Liver (tissue), 8 donors: ENCODE measurements at regions not wholly inside any gene's neighbourhood (a gene's known extent, or its start where the extent isn't known, plus 50 kb on each side); places are given as distances from the start of the nearest gene placed in this dataset.

Source experiments
- DNase-seq: peaks from one replicate; pipeline ENCODE4 v3.0.0-alpha.2; 2017; ENCODE audit warnings: low spot score
- H3K27ac ChIP-seq, 2 donors: one replicate each; pipeline ENCODE4 v1.7.0; 2013; ENCODE audit warnings: inconsistent platforms in 2 of 2, low read length in 2 of 2, control low read depth in 1 of 2, low read depth in 1 of 2, mild to moderate bottlenecking in 1 of 2
- H3K27me3 ChIP-seq, 4 donors: one replicate each; pipeline versions ENCODE4 v1.6.1 to v1.7.0; 2013; ENCODE audit warnings: low read length in 3 of 4, inconsistent platforms in 1 of 4, mild to moderate bottlenecking in 1 of 4, moderate library complexity in 1 of 4; ENCODE audit not compliant: control insufficient read depth in 4 of 4, insufficient read depth in 4 of 4
- H3K36me3 ChIP-seq, 4 donors: one replicate each; pipeline versions ENCODE4 v1.6.1 to v1.7.0; 2013; ENCODE audit warnings: low read length in 3 of 4, mild to moderate bottlenecking in 3 of 4, low read depth in 1 of 4, moderate library complexity in 1 of 4; ENCODE audit not compliant: control insufficient read depth in 4 of 4, insufficient read depth in 3 of 4
- H3K4me1 ChIP-seq, 4 donors: one replicate each; pipeline versions ENCODE4 v1.6.1 to v1.7.0; 2013; ENCODE audit warnings: low read length in 3 of 4, mild to moderate bottlenecking in 3 of 4, moderate library complexity in 1 of 4; ENCODE audit not compliant: control insufficient read depth in 4 of 4, insufficient read depth in 4 of 4
- H3K4me3 ChIP-seq, 3 donors: one replicate each; pipeline versions ENCODE4 v1.6.1 to v1.7.0; 2013; ENCODE audit warnings: low read length in 3 of 3, control low read depth in 1 of 3, low read depth in 1 of 3, mild to moderate bottlenecking in 1 of 3
- H3K9ac ChIP-seq, 2 donors: one replicate each; pipeline ENCODE4 v1.7.0; 2013; ENCODE audit warnings: low read length in 2 of 2, mild to moderate bottlenecking in 2 of 2, moderate library complexity in 2 of 2, control low read depth in 1 of 2, low read depth in 1 of 2
- H3K9me3 ChIP-seq, 4 donors: one replicate each; pipeline versions ENCODE4 v1.6.1 to v1.7.0; 2013; ENCODE audit warnings: low read length in 3 of 4; ENCODE audit not compliant: control insufficient read depth in 4 of 4
- EGR1 ChIP-seq, 2 donors: IDR thresholded peaks; 2 replicates each; pipeline ENCODE4 v1.6.1; 2016 to 2018; ENCODE audit warnings: antibody characterized with exemption in 2 of 2, low read depth in 2 of 2
- FOXA1 ChIP-seq: IDR thresholded peaks from 2 replicates; pipeline ENCODE4 v1.6.1; 2016; ENCODE audit warnings: antibody characterized with exemption
- FOXA2 ChIP-seq: IDR thresholded peaks from 2 replicates; pipeline ENCODE4 v1.6.1; 2016; ENCODE audit warnings: antibody characterized with exemption
- GABPA ChIP-seq, 2 donors: IDR thresholded peaks in 1 of 2; conservative IDR thresholded peaks in 1 of 2; 2 replicates each; pipeline ENCODE4 v1.6.1; 2016; ENCODE audit warnings: antibody characterized with exemption in 2 of 2, mild to moderate bottlenecking in 1 of 2, moderate library complexity in 1 of 2
- HNF4G ChIP-seq: IDR thresholded peaks from 2 replicates; pipeline ENCODE4 v1.6.1; 2016; ENCODE audit warnings: antibody characterized with exemption
- JUND ChIP-seq, 2 donors: IDR thresholded peaks; 2 replicates each; pipeline ENCODE4 v1.6.1; 2016; ENCODE audit warnings: antibody characterized with exemption in 2 of 2
- NR2F2 ChIP-seq: IDR thresholded peaks from 2 replicates; pipeline ENCODE4 v1.6.1; 2016; ENCODE audit warnings: antibody characterized with exemption
- RAD21 ChIP-seq, 2 donors: IDR thresholded peaks; 2 replicates each; pipeline ENCODE4 v1.6.1; 2016; ENCODE audit warnings: antibody characterized with exemption in 2 of 2, mild to moderate bottlenecking in 2 of 2
- RXRA ChIP-seq, 2 donors: IDR thresholded peaks; 2 replicates each; pipeline ENCODE4 v1.6.1; 2017 to 2018; ENCODE audit warnings: antibody characterized with exemption in 2 of 2, mild to moderate bottlenecking in 1 of 2
- SP1 ChIP-seq: IDR thresholded peaks from 2 replicates; pipeline ENCODE4 v1.6.1; 2018; ENCODE audit warnings: antibody characterized with exemption, mild to moderate bottlenecking
- TAF1 ChIP-seq: conservative IDR thresholded peaks from 2 replicates; pipeline ENCODE4 v1.6.1; 2016; ENCODE audit warnings: antibody characterized with exemption, mild to moderate bottlenecking
- WGBS: extraction: QIAGEN DNeasy Blood & Tissue Kit; methylation state at CpG from one replicate; pipeline ENCODE4 v1.1.7; 2013; 5-methylcytosine and 5-hydroxymethylcytosine counted together
- TF ChIP-seq, protein P1 (sequence below): IDR thresholded peaks from 2 replicates; pipeline ENCODE4 v1.6.1; 2016; ENCODE audit warnings: antibody characterized with exemption, mild to moderate bottlenecking
- TF ChIP-seq, protein P2 (sequence below): fragments of 150-350 bp; IDR thresholded peaks from 2 replicates; pipeline ENCODE4 v1.5.1; 2017; ENCODE audit warnings: improper control_type of control experiment, low read depth, low read length; ENCODE audit not compliant: missing input control
- TF ChIP-seq, protein P3 (sequence below): IDR thresholded peaks from 2 replicates; pipeline ENCODE4 v1.6.1; 2016; ENCODE audit warnings: antibody characterized with exemption
- donor health status: healthy.
- donor health status: healthy.
- donor health status: healthy.
- donor health status: healthy.
- donor health status: healthy.

DNA sequence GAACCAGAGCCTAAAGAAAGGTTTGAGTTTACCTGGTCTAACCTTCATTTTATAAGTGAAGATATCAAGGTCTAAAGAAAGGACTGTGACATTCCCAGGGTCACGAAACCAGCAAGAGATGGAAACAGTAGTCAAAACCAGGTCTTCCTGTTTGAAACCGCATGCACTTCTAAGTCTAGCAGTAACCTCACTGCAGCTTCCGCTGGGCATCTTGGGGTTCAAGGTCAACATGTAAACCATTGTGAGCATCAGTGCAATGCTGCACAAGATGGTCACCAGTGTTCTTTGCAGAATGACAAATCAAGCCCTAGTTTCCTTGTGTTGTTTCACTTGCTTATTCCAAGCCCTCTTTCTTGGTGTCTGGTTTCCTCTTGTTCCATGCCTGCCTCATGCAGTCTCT lies 292.9 kb upstream of the MEX3C start:
- no peak overlapping the region for H3K9ac ChIP-seq
- no peak overlapping the region for H3K27ac ChIP-seq
- 90% methylated on average over 3 of the region's 3 CpGs for WGBS
- no peaks in the 10 kb centered on the region for H3K9me3 ChIP-seq
- no peaks in the 10 kb centered on the region for H3K4me1 ChIP-seq
- H3K36me3 ChIP-seq, result no peaks in the 10 kb centered on the region
- no peaks in the 10 kb centered on the region for H3K27me3 ChIP-seq
- no peak for DNase-seq
- TF ChIP-seq JUND (IDR thresholded peaks at IDR 0.05), result no peak
- TF ChIP-seq FOXA2, result no peak
- no peak for TF ChIP-seq HNF4G
- TF ChIP-seq TAF1, result no peak
- TF ChIP-seq RAD21 (IDR thresholded peaks at IDR 0.05), result no peak
- TF ChIP-seq EGR1 (IDR thresholded peaks at IDR 0.05; ENCODE audit: low read depth in 2 of 2), result no peak
- TF ChIP-seq, protein P1, sequence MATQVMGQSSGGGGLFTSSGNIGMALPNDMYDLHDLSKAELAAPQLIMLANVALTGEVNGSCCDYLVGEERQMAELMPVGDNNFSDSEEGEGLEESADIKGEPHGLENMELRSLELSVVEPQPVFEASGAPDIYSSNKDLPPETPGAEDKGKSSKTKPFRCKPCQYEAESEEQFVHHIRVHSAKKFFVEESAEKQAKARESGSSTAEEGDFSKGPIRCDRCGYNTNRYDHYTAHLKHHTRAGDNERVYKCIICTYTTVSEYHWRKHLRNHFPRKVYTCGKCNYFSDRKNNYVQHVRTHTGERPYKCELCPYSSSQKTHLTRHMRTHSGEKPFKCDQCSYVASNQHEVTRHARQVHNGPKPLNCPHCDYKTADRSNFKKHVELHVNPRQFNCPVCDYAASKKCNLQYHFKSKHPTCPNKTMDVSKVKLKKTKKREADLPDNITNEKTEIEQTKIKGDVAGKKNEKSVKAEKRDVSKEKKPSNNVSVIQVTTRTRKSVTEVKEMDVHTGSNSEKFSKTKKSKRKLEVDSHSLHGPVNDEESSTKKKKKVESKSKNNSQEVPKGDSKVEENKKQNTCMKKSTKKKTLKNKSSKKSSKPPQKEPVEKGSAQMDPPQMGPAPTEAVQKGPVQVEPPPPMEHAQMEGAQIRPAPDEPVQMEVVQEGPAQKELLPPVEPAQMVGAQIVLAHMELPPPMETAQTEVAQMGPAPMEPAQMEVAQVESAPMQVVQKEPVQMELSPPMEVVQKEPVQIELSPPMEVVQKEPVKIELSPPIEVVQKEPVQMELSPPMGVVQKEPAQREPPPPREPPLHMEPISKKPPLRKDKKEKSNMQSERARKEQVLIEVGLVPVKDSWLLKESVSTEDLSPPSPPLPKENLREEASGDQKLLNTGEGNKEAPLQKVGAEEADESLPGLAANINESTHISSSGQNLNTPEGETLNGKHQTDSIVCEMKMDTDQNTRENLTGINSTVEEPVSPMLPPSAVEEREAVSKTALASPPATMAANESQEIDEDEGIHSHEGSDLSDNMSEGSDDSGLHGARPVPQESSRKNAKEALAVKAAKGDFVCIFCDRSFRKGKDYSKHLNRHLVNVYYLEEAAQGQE, result no peak
- no peak for TF ChIP-seq SP1
- no peak for TF ChIP-seq GABPA (IDR thresholded peaks at IDR 0.05 in 1 of 2, conservative IDR thresholded peaks at IDR 0.05 in 1 of 2)
- no peak overlapping the region for H3K4me3 ChIP-seq

DNA sequence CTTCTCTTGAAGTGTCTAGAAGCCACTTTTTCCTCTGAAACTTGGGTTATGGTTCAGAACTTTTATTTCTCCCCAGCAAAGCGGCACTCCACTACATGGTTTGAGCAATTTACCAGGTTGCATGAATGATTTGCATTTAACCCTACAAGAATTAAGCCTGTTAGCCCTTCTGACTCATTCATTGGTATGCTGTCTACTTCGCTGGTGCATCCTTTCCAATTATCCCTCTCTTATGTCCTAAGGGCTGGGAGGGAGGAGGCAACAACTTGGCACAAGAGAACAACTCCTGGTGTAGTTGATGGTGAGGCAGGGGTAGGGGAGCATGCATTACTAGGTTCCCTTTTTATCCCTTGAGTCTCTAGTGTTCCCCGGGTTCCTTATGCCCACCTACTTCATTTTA lies 293.4 kb upstream of the MEX3C start:
- Histone ChIP-seq H3K36me3 (no peaks in the 10 kb centered on the region), H3K4me1 (no peaks in the 10 kb centered on the region), H3K9me3 (no peaks in the 10 kb centered on the region), H3K27ac (no peak overlapping the region), H3K27me3 (no peaks in the 10 kb centered on the region), H3K4me3 (no peak overlapping the region), H3K9ac (no peak overlapping the region)
- 85% methylated on average over 3 of the region's 3 CpGs for WGBS
- no peak for DNase-seq
- no peak for TF ChIP-seq RXRA (IDR thresholded peaks at IDR 0.05)
- TF ChIP-seq, protein P2, sequence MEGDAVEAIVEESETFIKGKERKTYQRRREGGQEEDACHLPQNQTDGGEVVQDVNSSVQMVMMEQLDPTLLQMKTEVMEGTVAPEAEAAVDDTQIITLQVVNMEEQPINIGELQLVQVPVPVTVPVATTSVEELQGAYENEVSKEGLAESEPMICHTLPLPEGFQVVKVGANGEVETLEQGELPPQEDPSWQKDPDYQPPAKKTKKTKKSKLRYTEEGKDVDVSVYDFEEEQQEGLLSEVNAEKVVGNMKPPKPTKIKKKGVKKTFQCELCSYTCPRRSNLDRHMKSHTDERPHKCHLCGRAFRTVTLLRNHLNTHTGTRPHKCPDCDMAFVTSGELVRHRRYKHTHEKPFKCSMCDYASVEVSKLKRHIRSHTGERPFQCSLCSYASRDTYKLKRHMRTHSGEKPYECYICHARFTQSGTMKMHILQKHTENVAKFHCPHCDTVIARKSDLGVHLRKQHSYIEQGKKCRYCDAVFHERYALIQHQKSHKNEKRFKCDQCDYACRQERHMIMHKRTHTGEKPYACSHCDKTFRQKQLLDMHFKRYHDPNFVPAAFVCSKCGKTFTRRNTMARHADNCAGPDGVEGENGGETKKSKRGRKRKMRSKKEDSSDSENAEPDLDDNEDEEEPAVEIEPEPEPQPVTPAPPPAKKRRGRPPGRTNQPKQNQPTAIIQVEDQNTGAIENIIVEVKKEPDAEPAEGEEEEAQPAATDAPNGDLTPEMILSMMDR, result no peak
- no peak for TF ChIP-seq FOXA1
- TF ChIP-seq, protein P3, sequence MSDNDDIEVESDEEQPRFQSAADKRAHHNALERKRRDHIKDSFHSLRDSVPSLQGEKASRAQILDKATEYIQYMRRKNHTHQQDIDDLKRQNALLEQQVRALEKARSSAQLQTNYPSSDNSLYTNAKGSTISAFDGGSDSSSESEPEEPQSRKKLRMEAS, result no peak
- TF ChIP-seq, protein P1, result no peak
- no peak for TF ChIP-seq RAD21 (IDR thresholded peaks at IDR 0.05)
- TF ChIP-seq GABPA (IDR thresholded peaks at IDR 0.05 in 1 of 2, conservative IDR thresholded peaks at IDR 0.05 in 1 of 2), result no peak
- no peak for TF ChIP-seq TAF1
- TF ChIP-seq NR2F2, result no peak
- TF ChIP-seq EGR1 (IDR thresholded peaks at IDR 0.05; ENCODE audit: low read depth in 2 of 2), result no peak
